ENCODE measurements at regions not wholly inside any gene's neighbourhood (a gene's known extent, or its start where the extent isn't known, plus 50 kb on each side); places are given as distances from the start of the nearest gene placed in this dataset.
"Not testable (repeated sequence)": the region's sequence is repeated elsewhere in the genome, so short reads cannot be mapped to it uniquely, and the experiment has no call there.

- Histone ChIP-seq H3K9me3 (no peaks in the 10 kb centered on the region), H3K27me3 (no peaks in the 10 kb centered on the region), H3K4me3 (no peak overlapping the region), H3K36me3 (no peaks in the 10 kb centered on the region), H3K27ac (peak overlapping the region in 4 of 10 donors; percentile 66 to 96 (median 76)), H3K4me1 (peaks cover 12 to 98% (median 81%) of the 10 kb centered on the region in 9 donors)
- intact Hi-C loops (cut with DNase I): loop anchor here in 2 of 10 donors (5.0 to 10.0 kb wide), 2 partner anchors 192 to 264 kb away; partner anchors contain the start of gene ETS2 (in 1 of the 2)
- 89 to 91% methylated on average over 3 of the region's 3 CpGs for WGBS, 2 donors
- ATAC-seq (no peak), DNase-seq (no peak)
- no peak for TF ChIP-seq CTCF (IDR thresholded peaks at IDR 0.05)
Measured at GRCh38 chr21:38999161-38999560, 184.1 kb downstream of the PSMG1 start.

- peak overlapping the region in 5 of 10 donors; percentile 41 to 96 (median 82) for H3K27ac ChIP-seq
- not testable (repeated sequence) for DNase-seq, H3K36me3 ChIP-seq, H3K27me3 ChIP-seq, H3K9me3 ChIP-seq, H3K4me3 ChIP-seq, ATAC-seq
- intact Hi-C loops (cut with DNase I): loop anchor here in 2 of 10 donors (5.0 to 10.0 kb wide), 2 partner anchors 191 to 263 kb away; partner anchors contain the start of gene ETS2 (in 1 of the 2)
- H3K4me1 ChIP-seq: peaks cover 17 to 98% (median 81%) of the 10 kb centered on the region in 9 donors
- WGBS, 2 donors: 80 to 86% methylated on average over 7 of the region's 7 CpGs
Measured at GRCh38 chr21:38998281-38998680, 185.0 kb downstream of the PSMG1 start.

GRCh38 chr21:38997843-38998175 is 185.4 kb downstream of the PSMG1 start:
- H3K27ac ChIP-seq: peak overlapping the region in 8 of 10 donors; percentile 20 to 96 (median 50)
- not testable (repeated sequence) for ATAC-seq, DNase-seq, H3K27me3 ChIP-seq, H3K36me3 ChIP-seq, H3K4me3 ChIP-seq, H3K9me3 ChIP-seq
- intact Hi-C loops (cut with DNase I): loop anchor here in 2 of 10 donors (5.0 to 10.0 kb wide), 2 partner anchors 191 to 263 kb away; partner anchors contain the start of gene ETS2 (in 1 of the 2)
- WGBS, 2 donors: 63 to 65% methylated on average over 3 of the region's 3 CpGs
- H3K4me1 ChIP-seq: peaks cover 20 to 98% (median 81%) of the 10 kb centered on the region in 9 donors

GRCh38 chr21:38997051-38997842 is 186.0 kb downstream of the PSMG1 start:
- peaks cover 21 to 98% (median 81%) of the 10 kb centered on the region in 9 donors for H3K4me1 ChIP-seq
- H3K4me3 ChIP-seq: no peak overlapping the region
- WGBS, 2 donors: 59% methylated on average over 10 of the region's 10 CpGs
- H3K9me3 ChIP-seq: no peaks in the 10 kb centered on the region
- DNase-seq: peak in 1 of 2 donors; percentile 43
- H3K27me3 ChIP-seq: no peaks in the 10 kb centered on the region
- H3K27ac ChIP-seq: peak overlapping the region in 9 of 10 donors; percentile 20 to 96 (median 57)
- no peak for TF ChIP-seq CTCF (IDR thresholded peaks at IDR 0.05)
- intact Hi-C loops (cut with DNase I): loop anchor here in 2 of 10 donors (5.0 to 10.0 kb wide), 2 partner anchors 190 to 262 kb away; partner anchors contain the start of gene ETS2 (in 1 of the 2)
- no peaks in the 10 kb centered on the region for H3K36me3 ChIP-seq
- peak in 4 of 8 donors; percentile 2 to 35 (median 28) for ATAC-seq

GRCh38 chr21:38996355-38996754 is 186.9 kb downstream of the PSMG1 start:
- H3K4me1 ChIP-seq: peaks cover 26 to 98% (median 85%) of the 10 kb centered on the region in 9 donors
- peak overlapping the region in 8 of 10 donors; percentile 20 to 96 (median 58) for H3K27ac ChIP-seq

More at GRCh38 chr21:38996355-38996754, 186.9 kb downstream of the PSMG1 start:
- Histone ChIP-seq H3K9me3 (no peaks in the 10 kb centered on the region), H3K27me3 (no peaks in the 10 kb centered on the region), H3K36me3 (no peaks in the 10 kb centered on the region), H3K4me3 (no peak overlapping the region)
- whole genome bisulfite sequencing, 2 donors: 97 to 99% methylated on average over 2 of the region's 2 CpGs
- DNase-seq: no peak
- ATAC-seq: no peak
- intact Hi-C loops (cut with DNase I): loop anchor here in 2 of 10 donors (5.0 to 10.0 kb wide), 2 partner anchors 189 to 262 kb away; partner anchors contain the start of gene ETS2 (in 1 of the 2)
- TF ChIP-seq CTCF (IDR thresholded peaks at IDR 0.05): no peak
